HG03066 (cell line): ENCODE measurements at regions not wholly inside any gene's neighbourhood (a gene's known extent, or its start where the extent isn't known, plus 50 kb on each side); places are given as distances from the start of the nearest gene placed in this dataset.

Experiments
- ATAC-seq: cut with Tn5 transposase; IDR thresholded peaks from one replicate; pipeline ENCODE4 v1.9.1; 2021; ENCODE audit warnings: low read depth; ENCODE audit not compliant: unreplicated experiment

- no peak for ATAC-seq
These were observed 216.3 kb upstream of the ITGA4 start for GRCh38 chr2:181240844-181241243.

- no peak for ATAC-seq
These were observed 215.8 kb upstream of the ITGA4 start for GRCh38 chr2:181241366-181241765.

DNA sequence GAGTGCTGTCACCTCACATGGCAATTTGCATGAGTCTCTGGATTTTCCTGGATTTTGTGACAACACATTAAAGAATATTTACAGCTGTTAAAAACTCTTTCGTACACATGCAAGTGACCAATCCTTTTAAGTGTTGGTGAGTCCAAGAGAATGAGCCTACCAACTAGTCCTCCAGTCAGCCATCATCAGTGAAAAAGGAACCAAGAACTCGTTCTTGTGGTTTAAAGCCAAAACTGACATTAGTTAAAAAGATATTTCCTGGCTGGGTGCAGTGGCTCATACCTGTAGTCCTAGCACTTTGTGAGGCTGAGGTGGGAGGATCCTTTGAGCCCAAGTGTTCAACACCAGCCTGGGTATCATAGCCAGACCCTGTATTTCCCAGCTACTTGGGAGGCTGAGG is 215.4 kb upstream of the ITGA4 start:
- peak; percentile 78 for ATAC-seq

DNA sequence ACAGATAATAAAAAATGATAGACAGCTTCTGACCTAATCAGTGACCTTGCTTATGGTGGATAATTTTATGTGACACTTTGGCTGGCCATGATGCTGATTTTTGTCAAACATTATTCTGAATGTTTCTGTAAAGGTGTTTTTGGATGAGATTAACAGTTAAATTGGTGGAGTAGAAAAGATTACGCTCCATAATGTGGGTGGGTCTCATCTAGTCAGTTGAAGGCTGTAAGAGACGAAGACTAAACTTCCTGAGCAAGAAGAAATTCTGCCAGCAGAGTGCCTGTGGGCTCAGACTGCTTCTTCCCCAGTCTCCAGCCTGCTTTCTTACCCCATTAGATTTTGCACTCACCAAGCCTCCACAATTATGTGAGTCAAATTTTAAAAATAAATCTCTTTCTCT is 214.9 kb upstream of the ITGA4 start:
- no peak for ATAC-seq

DNA sequence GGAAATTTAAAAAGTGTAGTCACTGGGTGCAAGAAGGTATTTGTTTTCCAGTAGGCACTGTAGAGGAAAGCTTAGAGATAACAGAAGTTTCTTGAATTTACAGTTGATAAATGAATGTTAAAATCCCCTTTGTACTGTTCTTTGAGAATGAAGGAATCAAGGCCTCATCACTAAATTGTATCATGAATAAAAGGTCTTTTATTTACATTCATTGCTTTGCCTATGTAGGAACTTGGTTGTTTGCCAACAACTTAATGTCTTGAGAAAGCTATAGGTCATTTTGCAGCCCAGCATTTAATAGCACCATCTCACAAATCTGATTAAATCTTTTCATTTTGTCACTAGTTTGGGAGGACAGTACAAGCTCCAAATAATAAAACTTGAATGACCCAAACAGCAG is 213.9 kb upstream of the ITGA4 start:
- ATAC-seq, result no peak

DNA sequence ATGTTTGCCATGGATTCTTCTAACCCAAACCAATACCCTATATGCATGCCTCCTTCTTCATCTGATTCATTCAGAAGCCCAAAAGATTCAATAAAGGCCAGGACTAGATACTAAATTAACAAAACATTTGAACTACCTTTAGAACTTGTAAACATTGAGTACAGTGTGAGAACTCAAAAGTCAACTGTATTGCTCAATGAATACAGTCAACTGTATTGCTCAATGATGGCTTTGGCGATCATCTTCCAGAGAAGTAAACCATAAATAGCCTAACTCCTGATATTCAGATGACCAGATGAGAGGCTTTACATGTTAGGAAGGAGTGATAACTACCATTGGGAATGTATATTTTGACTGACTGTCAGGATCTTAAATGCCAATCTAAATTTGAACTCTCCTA is 206.5 kb upstream of the ITGA4 start:
- no peak for ATAC-seq

GRCh38 chr2:181252262-181253148 is 204.7 kb upstream of the ITGA4 start:
- ATAC-seq, result peak; percentile 58

GRCh38 chr2:181253438-181253837 is 203.7 kb upstream of the ITGA4 start:
- no peak for ATAC-seq

DNA sequence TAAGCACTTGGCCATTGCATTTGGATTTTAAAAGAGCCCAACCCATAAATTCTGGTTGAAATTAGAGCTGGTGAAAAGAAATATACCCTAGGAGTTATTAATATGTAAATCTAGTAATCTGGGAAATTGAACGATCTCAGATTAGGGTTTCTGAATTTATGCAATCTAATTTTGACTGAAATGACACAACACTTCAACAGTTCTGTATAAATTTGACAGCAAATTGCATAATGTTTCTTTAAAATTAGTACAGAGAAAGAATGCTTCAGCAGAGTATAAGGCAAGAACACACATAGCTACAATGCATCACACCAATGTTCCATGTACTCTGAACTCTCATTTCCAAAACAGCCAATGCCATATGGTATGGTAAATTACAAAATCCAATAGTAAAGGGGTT is 201.5 kb upstream of the ITGA4 start:
- ATAC-seq, result no peak

DNA sequence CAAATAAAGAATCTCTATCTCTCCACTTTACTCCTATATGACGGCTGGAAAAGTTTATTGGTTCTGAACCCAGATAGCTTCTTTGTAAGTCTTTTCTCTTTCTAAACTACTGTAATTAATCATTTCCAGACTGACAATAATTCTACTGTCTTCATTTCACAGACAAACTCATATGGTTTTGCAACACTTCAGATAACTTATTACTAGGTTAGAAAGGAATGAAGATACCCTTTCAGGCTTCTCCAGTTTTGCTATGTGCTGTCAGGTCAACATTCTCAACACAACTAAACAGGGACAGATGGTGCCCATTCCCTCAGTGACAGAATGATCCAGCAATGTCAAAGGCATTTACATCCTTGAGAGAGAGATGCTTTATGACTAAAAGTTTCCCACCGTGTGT is 198.5 kb upstream of the ITGA4 start:
- no peak for ATAC-seq

DNA sequence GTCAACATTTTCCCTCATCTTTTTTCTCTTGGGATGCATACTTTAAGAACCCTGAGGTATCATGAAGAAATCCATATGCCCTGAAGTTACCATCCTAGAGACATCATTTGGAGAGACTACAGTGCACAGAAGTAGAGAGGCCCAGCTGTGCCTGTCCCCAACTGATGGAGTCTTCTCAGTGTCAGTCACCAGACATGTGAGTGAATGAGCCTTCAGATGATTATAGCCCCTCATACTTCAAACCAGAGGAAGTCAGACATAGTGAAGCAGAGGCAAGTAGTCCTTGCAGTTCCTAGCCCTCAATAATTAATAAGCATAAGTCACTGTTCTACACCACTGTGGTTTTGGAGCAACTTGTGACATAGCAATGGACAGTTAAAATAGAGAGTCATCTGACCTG is 194.4 kb upstream of the ITGA4 start:
- no peak for ATAC-seq

DNA sequence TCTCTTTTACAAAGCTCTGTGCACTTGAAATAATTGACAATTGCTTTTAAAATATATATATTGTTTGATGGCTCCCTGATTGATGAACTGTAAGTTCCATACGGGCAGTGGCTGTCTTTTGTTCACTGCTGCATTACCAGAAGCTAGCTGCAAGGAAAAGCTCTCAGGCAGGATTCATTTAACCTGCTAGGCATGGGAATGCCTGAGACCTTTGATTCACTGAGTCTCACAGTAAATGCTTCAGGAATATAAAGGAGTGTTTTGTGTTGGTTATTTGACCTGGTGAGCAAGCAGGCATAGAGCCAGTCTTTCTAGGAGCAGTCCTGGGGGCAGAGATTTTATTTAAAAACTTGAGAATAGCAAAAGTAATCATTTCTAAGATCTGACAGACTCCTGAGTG is 193.2 kb upstream of the ITGA4 start:
- no peak for ATAC-seq

DNA sequence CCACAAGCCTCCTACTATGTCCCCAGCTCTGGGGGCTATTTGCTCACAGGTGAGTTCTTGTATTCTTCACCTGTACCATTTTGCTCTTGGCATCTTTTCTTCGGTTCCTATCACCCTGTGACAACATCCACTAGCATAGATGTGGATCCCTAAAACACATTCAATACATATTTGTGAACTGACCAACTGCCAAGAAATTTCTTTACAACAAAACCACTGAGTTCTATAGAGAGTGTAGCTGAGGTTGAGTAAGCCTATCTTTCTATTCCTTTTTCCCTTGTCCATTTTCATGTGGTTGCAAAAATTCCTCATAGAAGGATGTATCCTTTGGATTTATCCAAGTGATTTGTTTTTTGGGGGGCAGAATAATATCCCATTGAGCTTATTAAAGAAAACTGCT is 192.7 kb upstream of the ITGA4 start:
- ATAC-seq, result no peak

DNA sequence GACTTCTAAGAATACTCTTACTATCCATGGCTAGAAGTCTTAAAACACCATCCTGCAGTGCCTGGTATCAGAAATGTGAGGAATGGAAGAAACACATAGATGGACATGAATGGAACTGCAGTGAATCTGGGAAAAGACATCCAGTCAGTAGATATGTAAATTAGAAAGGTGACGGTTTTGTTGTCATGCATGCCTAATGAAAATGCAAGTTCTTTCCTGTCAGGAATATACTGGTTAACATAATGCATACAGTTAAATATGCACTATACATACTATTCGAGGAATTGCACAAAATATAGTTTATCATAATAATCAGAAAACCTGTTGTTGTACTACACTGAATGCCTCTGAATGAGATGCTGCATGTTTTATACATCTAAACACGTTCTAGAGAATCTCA is 190.6 kb upstream of the ITGA4 start:
- no peak for ATAC-seq

- ATAC-seq, result peak; percentile 59
These were observed 188.9 kb upstream of the ITGA4 start for GRCh38 chr2:181268174-181268867.

DNA sequence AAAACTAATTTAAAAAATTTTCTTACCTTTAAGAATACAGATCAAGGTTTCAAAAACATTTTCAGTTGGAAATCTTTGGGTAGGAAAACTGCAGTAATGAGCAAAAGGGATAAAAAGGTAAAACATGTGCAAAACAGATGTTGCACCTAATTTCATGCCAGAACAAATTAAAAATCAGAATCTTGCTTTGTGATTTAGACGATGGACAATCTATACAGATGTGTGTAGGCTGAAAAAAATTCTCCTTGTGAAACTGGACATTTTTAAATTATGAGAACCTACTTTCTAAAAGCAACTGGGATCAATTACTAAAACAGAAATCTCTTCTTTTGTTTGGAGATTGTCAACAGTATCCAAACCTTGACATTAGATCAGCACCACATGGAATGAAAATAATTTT is 183.2 kb upstream of the ITGA4 start:
- no peak for ATAC-seq

- ATAC-seq, result no peak
These were observed 181.5 kb upstream of the ITGA4 start for GRCh38 chr2:181275643-181276070.

DNA sequence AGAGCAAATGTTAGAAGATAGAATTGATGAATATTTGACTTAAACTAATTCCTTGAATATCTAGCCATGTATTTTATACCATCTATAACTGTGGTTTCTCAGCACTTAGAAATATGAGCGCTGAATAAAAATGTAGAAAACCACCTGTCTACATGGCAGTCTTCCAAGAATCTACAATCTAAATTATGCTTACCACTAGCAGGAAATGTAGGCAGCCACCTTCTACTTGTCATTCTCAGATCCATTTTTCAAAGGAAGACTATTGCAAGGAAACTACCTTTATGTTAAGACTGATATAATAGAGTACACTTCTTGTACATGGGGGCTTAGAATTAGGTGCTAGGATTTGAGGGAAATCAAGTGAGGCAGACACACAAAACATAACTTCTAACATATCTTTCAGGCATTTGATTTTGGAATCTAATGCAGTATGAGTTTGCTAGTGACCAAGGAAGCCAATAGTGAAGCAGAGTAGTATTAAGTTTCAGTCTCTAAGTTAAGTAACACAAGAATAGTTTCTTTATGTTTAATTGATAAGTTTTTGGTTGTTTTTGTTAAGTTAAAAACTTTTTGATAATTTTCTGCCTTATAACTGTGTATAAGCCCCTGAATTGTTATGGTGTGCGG is 175.9 kb upstream of the ITGA4 start:
- no peak for ATAC-seq

GRCh38 chr2:181285116-181285515 is 172.1 kb upstream of the ITGA4 start:
- ATAC-seq, result no peak

- no peak for ATAC-seq
These were observed 167.5 kb upstream of the ITGA4 start for GRCh38 chr2:181289698-181290097.

DNA sequence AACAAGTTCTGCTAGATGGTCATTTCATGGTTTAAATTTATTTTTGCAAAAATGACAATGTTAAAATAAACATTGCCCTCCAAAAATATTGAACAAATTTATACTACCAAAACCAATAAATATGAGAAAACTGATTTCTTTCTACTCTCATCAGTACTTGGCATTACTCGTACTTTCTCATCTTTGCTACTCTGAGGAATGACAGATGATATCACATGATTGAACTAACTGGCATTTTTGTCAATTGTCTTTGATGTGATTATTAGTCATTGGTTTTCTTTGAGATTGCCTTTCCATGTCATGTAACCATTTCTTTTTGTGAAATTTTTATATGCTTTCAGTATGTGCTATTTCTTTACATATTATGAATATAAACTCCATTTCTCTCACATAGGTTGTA is 167.0 kb upstream of the ITGA4 start:
- ATAC-seq, result no peak

DNA sequence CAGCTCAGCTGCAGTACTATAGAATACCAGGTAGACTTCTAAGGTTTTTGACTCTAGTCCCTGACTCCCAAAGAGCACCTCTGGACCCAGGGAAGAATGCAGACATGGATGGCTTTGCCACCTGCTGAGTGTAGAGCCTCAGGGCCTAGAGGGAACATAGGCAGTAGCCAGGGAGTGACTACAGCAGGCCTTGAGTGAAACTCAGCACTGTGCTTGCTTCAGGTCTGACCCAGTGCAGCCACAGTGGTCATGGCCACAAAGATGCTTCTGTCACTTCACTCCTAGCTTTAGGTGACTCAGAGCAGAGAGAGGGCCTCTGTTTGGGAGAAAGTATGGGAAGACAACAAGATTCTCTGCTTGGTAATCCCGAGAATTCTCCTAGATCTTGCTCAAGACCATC is 162.2 kb upstream of the ITGA4 start:
- no peak for ATAC-seq
